ENCODE measurements at regions not wholly inside any gene's neighbourhood (a gene's known extent, or its start where the extent isn't known, plus 50 kb on each side); places are given as distances from the start of the nearest gene placed in this dataset.

- H4K20me1 ChIP-seq (ENCODE audit: control insufficient read depth, insufficient read depth, low read depth, low read length), result no peaks in the 10 kb centered on the region
- no peaks in the 10 kb centered on the region for H3K36me3 ChIP-seq (ENCODE audit: control insufficient read depth, low read length)
- H3K4me2 ChIP-seq (ENCODE audit: low read length), result no peak overlapping the region
- H3K27ac ChIP-seq (ENCODE audit: low read depth, low read length), result no peak overlapping the region
- no peak for TF ChIP-seq EZH2phosphoT487 (IDR thresholded peaks at IDR 0.05; ENCODE audit: borderline replicate concordance, low read length)
- no peak for TF ChIP-seq CTCF (IDR thresholded peaks at IDR 0.05; ENCODE audit: low read depth, low read length, poor library complexity, severe bottlenecking)
- H3K9me2 ChIP-seq (replicated peaks; ENCODE audit: control insufficient read depth, low read length), result no peaks in the 10 kb centered on the region
- no peaks in the 10 kb centered on the region for H3F3A ChIP-seq (ENCODE audit: control insufficient read depth, insufficient read depth)
- no peaks in the 10 kb centered on the region for H3K27me3 ChIP-seq (ENCODE audit: control insufficient read depth, low read length)
- no peaks in the 10 kb centered on the region for H3K4me1 ChIP-seq (ENCODE audit: control insufficient read depth, low read length)
- H3K4me3 ChIP-seq (ENCODE audit: low read length), result no peak overlapping the region
- H3K79me2 ChIP-seq (ENCODE audit: control insufficient read depth, low read length), result no peaks in the 10 kb centered on the region
- no peaks in the 10 kb centered on the region for H3K9me3 ChIP-seq (ENCODE audit: control insufficient read depth, insufficient read depth, low read length)
Measured at GRCh38 chr2:83933749-83934148, 525.3 kb downstream of the SUCLG1 start.

- Histone ChIP-seq H3K27me3 (ENCODE audit: control insufficient read depth, low read length) (no peaks in the 10 kb centered on the region), H3K79me2 (ENCODE audit: control insufficient read depth, low read length) (no peaks in the 10 kb centered on the region), H3K9me2 (replicated peaks; ENCODE audit: control insufficient read depth, low read length) (no peaks in the 10 kb centered on the region), H3K4me2 (ENCODE audit: low read length) (no peak overlapping the region), H3K36me3 (ENCODE audit: control insufficient read depth, low read length) (no peaks in the 10 kb centered on the region), H3K4me1 (ENCODE audit: control insufficient read depth, low read length) (no peaks in the 10 kb centered on the region), H3K9me3 (ENCODE audit: control insufficient read depth, insufficient read depth, low read length) (no peaks in the 10 kb centered on the region), H3K4me3 (ENCODE audit: low read length) (no peak overlapping the region), H4K20me1 (ENCODE audit: control insufficient read depth, insufficient read depth, low read depth, low read length) (no peaks in the 10 kb centered on the region), H3F3A (ENCODE audit: control insufficient read depth, insufficient read depth) (no peaks in the 10 kb centered on the region), H3K27ac (ENCODE audit: low read depth, low read length) (no peak overlapping the region)
- no peak for TF ChIP-seq CTCF (IDR thresholded peaks at IDR 0.05; ENCODE audit: low read depth, low read length, poor library complexity, severe bottlenecking)
- no peak for TF ChIP-seq EZH2phosphoT487 (IDR thresholded peaks at IDR 0.05; ENCODE audit: borderline replicate concordance, low read length)
Measured at GRCh38 chr2:83923531-83923930, 535.5 kb downstream of the SUCLG1 start.

- TF ChIP-seq CTCF (IDR thresholded peaks at IDR 0.05; ENCODE audit: low read depth, low read length, poor library complexity, severe bottlenecking) (no peak), EZH2phosphoT487 (IDR thresholded peaks at IDR 0.05; ENCODE audit: borderline replicate concordance, low read length) (no peak)
- Histone ChIP-seq H3K4me3 (ENCODE audit: low read length) (no peak overlapping the region), H3K36me3 (ENCODE audit: control insufficient read depth, low read length) (no peaks in the 10 kb centered on the region), H3K79me2 (ENCODE audit: control insufficient read depth, low read length) (no peaks in the 10 kb centered on the region), H4K20me1 (ENCODE audit: control insufficient read depth, insufficient read depth, low read depth, low read length) (no peaks in the 10 kb centered on the region), H3K9me2 (replicated peaks; ENCODE audit: control insufficient read depth, low read length) (no peaks in the 10 kb centered on the region), H3K4me1 (ENCODE audit: control insufficient read depth, low read length) (no peaks in the 10 kb centered on the region), H3K27ac (ENCODE audit: low read depth, low read length) (no peak overlapping the region), H3K27me3 (ENCODE audit: control insufficient read depth, low read length) (no peaks in the 10 kb centered on the region), H3F3A (ENCODE audit: control insufficient read depth, insufficient read depth) (no peaks in the 10 kb centered on the region), H3K4me2 (ENCODE audit: low read length) (no peak overlapping the region), H3K9me3 (ENCODE audit: control insufficient read depth, insufficient read depth, low read length) (no peaks in the 10 kb centered on the region)
Measured at GRCh38 chr2:83916559-83916958, 542.5 kb downstream of the SUCLG1 start.

- no peaks in the 10 kb centered on the region for H3K36me3 ChIP-seq (ENCODE audit: control insufficient read depth, low read length)
- no peak overlapping the region for H3K27ac ChIP-seq (ENCODE audit: low read depth, low read length)
- H3K27me3 ChIP-seq (ENCODE audit: control insufficient read depth, low read length), result no peaks in the 10 kb centered on the region
- no peaks in the 10 kb centered on the region for H3F3A ChIP-seq (ENCODE audit: control insufficient read depth, insufficient read depth)
- no peaks in the 10 kb centered on the region for H3K9me2 ChIP-seq (replicated peaks; ENCODE audit: control insufficient read depth, low read length)
- no peaks in the 10 kb centered on the region for H4K20me1 ChIP-seq (ENCODE audit: control insufficient read depth, insufficient read depth, low read depth, low read length)
- TF ChIP-seq EZH2phosphoT487 (IDR thresholded peaks at IDR 0.05; ENCODE audit: borderline replicate concordance, low read length), result no peak
- H3K4me3 ChIP-seq (ENCODE audit: low read length), result no peak overlapping the region
- no peaks in the 10 kb centered on the region for H3K4me1 ChIP-seq (ENCODE audit: control insufficient read depth, low read length)
- H3K4me2 ChIP-seq (ENCODE audit: low read length), result no peak overlapping the region
- no peaks in the 10 kb centered on the region for H3K9me3 ChIP-seq (ENCODE audit: control insufficient read depth, insufficient read depth, low read length)
- H3K79me2 ChIP-seq (ENCODE audit: control insufficient read depth, low read length), result no peaks in the 10 kb centered on the region
Measured at GRCh38 chr2:83915381-83915780, 543.7 kb downstream of the SUCLG1 start.

All from DOHH2 (cell line).